ENCODE measurements at regions not wholly inside any gene's neighbourhood (a gene's known extent, or its start where the extent isn't known, plus 50 kb on each side); places are given as distances from the start of the nearest gene placed in this dataset.
"Not testable (repeated sequence)": the region's sequence is repeated elsewhere in the genome, so short reads cannot be mapped to it uniquely, and the experiment has no call there.

- DNase-seq, result no peak
Measured at GRCh38 chr6:74467533-74468215, 738.2 kb downstream of the COL12A1 start.

- DNase-seq, result no peak
Measured at GRCh38 chr6:74466572-74466971, 739.3 kb downstream of the COL12A1 start.

- DNase-seq, result no peak
Measured at GRCh38 chr6:74459260-74459659, 746.6 kb downstream of the COL12A1 start.

GRCh38 chr6:74458536-74458935 lies 747.3 kb downstream of the COL12A1 start:
- DNase-seq, result no peak

GRCh38 chr6:74455786-74456185 lies 750.1 kb downstream of the COL12A1 start:
- DNase-seq, result no peak

- no peak for DNase-seq
Measured at GRCh38 chr6:74451953-74452352, 753.9 kb downstream of the COL12A1 start.

GRCh38 chr6:74448850-74449249 lies 752.8 kb downstream of the CD109 start:
- DNase-seq, result no peak

- DNase-seq, result no peak
Measured at GRCh38 chr6:74447013-74447412, 751.0 kb downstream of the CD109 start.

GRCh38 chr6:74439123-74439811 lies 743.3 kb downstream of the CD109 start:
- no peak for DNase-seq

- DNase-seq, result not testable (repeated sequence)
Measured at GRCh38 chr6:74438395-74438794, 742.4 kb downstream of the CD109 start.

GRCh38 chr6:74434171-74434570 lies 738.2 kb downstream of the CD109 start:
- no peak for DNase-seq

- no peak for DNase-seq
Measured at GRCh38 chr6:74431873-74432580, 736.0 kb downstream of the CD109 start.

- DNase-seq, result no peak
Measured at GRCh38 chr6:74420221-74420620, 724.2 kb downstream of the CD109 start.

- no peak for DNase-seq
Measured at GRCh38 chr6:74415056-74415455, 719.1 kb downstream of the CD109 start.

GRCh38 chr6:74410630-74411029 lies 714.6 kb downstream of the CD109 start:
- DNase-seq, result no peak

GRCh38 chr6:74409447-74409846 lies 713.4 kb downstream of the CD109 start:
- DNase-seq, result peak; percentile 0

GRCh38 chr6:74408844-74409243 lies 712.8 kb downstream of the CD109 start:
- DNase-seq, result no peak

GRCh38 chr6:74404366-74404765 lies 708.4 kb downstream of the CD109 start:
- no peak for DNase-seq

- DNase-seq, result no peak
Measured at GRCh38 chr6:74402781-74403180, 706.8 kb downstream of the CD109 start.

GRCh38 chr6:74378437-74378836 lies 682.4 kb downstream of the CD109 start:
- DNase-seq, result not testable (repeated sequence)

GRCh38 chr6:74369556-74369993 lies 673.6 kb downstream of the CD109 start:
- DNase-seq, result no peak

- no peak for DNase-seq
Measured at GRCh38 chr6:74368746-74369145, 672.7 kb downstream of the CD109 start.

GRCh38 chr6:74366634-74367033 lies 670.6 kb downstream of the CD109 start:
- no peak for DNase-seq

- DNase-seq, result no peak
Measured at GRCh38 chr6:74362391-74362790, 666.4 kb downstream of the CD109 start.
